ENCODE measurements at regions not wholly inside any gene's neighbourhood (a gene's known extent, or its start where the extent isn't known, plus 50 kb on each side); places are given as distances from the start of the nearest gene placed in this dataset.

DNA sequence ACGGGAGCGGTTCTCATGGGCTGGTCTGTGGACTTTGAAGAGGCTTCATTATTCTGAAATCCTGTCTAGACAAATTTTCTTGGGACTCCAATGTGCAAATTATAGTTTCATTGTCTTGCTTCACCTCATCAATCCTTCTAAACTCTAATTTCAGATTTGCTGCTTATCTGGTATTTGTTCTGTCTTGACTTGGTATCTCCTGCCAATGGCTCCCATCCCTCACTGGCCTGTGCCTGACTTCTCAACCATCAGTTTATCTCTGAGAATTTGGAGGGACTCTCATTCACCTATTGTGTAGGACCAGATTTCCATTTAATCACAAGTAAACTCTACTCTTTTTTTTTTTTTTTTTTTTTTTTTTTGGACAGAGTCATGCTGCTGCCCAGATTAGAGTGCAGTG is 960.2 kb upstream of the NR2F2 start:
- TF ChIP-seq EZH2 (conservative IDR thresholded peaks at IDR 0.05; ENCODE audit: low read depth, low read length): no peak
- no peak for TF ChIP-seq MYNN (CRISPR knock-in tag; IDR thresholded peaks at IDR 0.05; ENCODE audit: low read depth)
- TF ChIP-seq, protein P1, sequence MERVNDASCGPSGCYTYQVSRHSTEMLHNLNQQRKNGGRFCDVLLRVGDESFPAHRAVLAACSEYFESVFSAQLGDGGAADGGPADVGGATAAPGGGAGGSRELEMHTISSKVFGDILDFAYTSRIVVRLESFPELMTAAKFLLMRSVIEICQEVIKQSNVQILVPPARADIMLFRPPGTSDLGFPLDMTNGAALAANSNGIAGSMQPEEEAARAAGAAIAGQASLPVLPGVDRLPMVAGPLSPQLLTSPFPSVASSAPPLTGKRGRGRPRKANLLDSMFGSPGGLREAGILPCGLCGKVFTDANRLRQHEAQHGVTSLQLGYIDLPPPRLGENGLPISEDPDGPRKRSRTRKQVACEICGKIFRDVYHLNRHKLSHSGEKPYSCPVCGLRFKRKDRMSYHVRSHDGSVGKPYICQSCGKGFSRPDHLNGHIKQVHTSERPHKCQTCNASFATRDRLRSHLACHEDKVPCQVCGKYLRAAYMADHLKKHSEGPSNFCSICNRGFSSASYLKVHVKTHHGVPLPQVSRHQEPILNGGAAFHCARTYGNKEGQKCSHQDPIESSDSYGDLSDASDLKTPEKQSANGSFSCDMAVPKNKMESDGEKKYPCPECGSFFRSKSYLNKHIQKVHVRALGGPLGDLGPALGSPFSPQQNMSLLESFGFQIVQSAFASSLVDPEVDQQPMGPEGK (CRISPR knock-in tag; IDR thresholded peaks at IDR 0.05): no peak
- TF ChIP-seq, protein P2, sequence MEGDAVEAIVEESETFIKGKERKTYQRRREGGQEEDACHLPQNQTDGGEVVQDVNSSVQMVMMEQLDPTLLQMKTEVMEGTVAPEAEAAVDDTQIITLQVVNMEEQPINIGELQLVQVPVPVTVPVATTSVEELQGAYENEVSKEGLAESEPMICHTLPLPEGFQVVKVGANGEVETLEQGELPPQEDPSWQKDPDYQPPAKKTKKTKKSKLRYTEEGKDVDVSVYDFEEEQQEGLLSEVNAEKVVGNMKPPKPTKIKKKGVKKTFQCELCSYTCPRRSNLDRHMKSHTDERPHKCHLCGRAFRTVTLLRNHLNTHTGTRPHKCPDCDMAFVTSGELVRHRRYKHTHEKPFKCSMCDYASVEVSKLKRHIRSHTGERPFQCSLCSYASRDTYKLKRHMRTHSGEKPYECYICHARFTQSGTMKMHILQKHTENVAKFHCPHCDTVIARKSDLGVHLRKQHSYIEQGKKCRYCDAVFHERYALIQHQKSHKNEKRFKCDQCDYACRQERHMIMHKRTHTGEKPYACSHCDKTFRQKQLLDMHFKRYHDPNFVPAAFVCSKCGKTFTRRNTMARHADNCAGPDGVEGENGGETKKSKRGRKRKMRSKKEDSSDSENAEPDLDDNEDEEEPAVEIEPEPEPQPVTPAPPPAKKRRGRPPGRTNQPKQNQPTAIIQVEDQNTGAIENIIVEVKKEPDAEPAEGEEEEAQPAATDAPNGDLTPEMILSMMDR (CRISPR knock-in tag; IDR thresholded peaks at IDR 0.05): no peak
- TF ChIP-seq MEIS1 (CRISPR knock-in tag; IDR thresholded peaks at IDR 0.05; ENCODE audit: borderline replicate concordance): no peak
- TF ChIP-seq CBX5 (CRISPR knock-in tag; IDR thresholded peaks at IDR 0.05; ENCODE audit: borderline replicate concordance): no peak
- TF ChIP-seq, protein P3, sequence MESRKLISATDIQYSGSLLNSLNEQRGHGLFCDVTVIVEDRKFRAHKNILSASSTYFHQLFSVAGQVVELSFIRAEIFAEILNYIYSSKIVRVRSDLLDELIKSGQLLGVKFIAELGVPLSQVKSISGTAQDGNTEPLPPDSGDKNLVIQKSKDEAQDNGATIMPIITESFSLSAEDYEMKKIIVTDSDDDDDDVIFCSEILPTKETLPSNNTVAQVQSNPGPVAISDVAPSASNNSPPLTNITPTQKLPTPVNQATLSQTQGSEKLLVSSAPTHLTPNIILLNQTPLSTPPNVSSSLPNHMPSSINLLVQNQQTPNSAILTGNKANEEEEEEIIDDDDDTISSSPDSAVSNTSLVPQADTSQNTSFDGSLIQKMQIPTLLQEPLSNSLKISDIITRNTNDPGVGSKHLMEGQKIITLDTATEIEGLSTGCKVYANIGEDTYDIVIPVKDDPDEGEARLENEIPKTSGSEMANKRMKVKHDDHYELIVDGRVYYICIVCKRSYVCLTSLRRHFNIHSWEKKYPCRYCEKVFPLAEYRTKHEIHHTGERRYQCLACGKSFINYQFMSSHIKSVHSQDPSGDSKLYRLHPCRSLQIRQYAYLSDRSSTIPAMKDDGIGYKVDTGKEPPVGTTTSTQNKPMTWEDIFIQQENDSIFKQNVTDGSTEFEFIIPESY (CRISPR knock-in tag; IDR thresholded peaks at IDR 0.05): no peak
- TF ChIP-seq TCF7 (IDR thresholded peaks at IDR 0.05; ENCODE audit: low read depth): no peak
